Vagina (tissue), 2 donors: ENCODE measurements at regions not wholly inside any gene's neighbourhood (a gene's known extent, or its start where the extent isn't known, plus 50 kb on each side); places are given as distances from the start of the nearest gene placed in this dataset.

Experiments used
- DNase-seq, 2 donors: peaks; one replicate each; pipeline ENCODE4 v3.0.0-alpha.2; 2017; ENCODE audit errors: extremely low spot score in 2 of 2
- H3K27ac ChIP-seq: fragments of 200-600 bp; sonication (generic); one replicate; pipeline ENCODE4 v1.5.1; 2019
- H3K27me3 ChIP-seq: fragments of 200-600 bp; sonication (generic); one replicate; pipeline ENCODE4 v1.5.1; 2019
- H3K36me3 ChIP-seq, 2 donors: fragments of 200-600 bp; sonication (generic); one replicate each; pipeline ENCODE4 v1.5.1; 2017 to 2019
- H3K4me1 ChIP-seq: fragments of 200-600 bp; sonication (generic); one replicate; pipeline ENCODE4 v1.5.1; 2019
- H3K4me3 ChIP-seq, 2 donors: fragments of 200-600 bp; sonication (generic); 1 replicate in 1 of 2; 2 replicates in 1 of 2; pipeline ENCODE4 v1.5.1; 2016 to 2019
- H3K9me3 ChIP-seq: fragments of 200-600 bp; sonication (generic); one replicate; pipeline ENCODE4 v1.5.1; 2019
- CTCF ChIP-seq, 3 experiments: fragments of 450-650 bp in 2 of 3; fragments of 200-600 bp in 1 of 3; sonication (generic) in 1 of 3; IDR thresholded peaks; one replicate each; pipeline ENCODE4 v1.5.1; 2017 to 2019; ENCODE audit warnings: antibody characterized with exemption in 3 of 3, mild to moderate bottlenecking in 2 of 3, moderate library complexity in 2 of 3
- POLR2A ChIP-seq, 2 donors: fragments of 450-650 bp; IDR thresholded peaks; one replicate each; pipeline ENCODE4 v1.6.1; 2017; ENCODE audit warnings: antibody characterized with exemption in 2 of 2, mild to moderate bottlenecking in 2 of 2, moderate library complexity in 2 of 2
- POLR2AphosphoS5 ChIP-seq, 2 donors: sonication (generic); formaldehyde crosslinking; IDR thresholded peaks; one replicate each; pipeline ENCODE4 v1.9.0; 2017; ENCODE audit warnings: antibody characterized with exemption in 2 of 2, mild to moderate bottlenecking in 2 of 2, low read depth in 1 of 2; ENCODE audit not compliant: insufficient read depth in 1 of 2
- intact Hi-C: fragments of 100-400 bp; cut with DNase I; formaldehyde crosslinking; loops from one replicate; pipeline ENCODE4 v1.15.1; 2023

DNA sequence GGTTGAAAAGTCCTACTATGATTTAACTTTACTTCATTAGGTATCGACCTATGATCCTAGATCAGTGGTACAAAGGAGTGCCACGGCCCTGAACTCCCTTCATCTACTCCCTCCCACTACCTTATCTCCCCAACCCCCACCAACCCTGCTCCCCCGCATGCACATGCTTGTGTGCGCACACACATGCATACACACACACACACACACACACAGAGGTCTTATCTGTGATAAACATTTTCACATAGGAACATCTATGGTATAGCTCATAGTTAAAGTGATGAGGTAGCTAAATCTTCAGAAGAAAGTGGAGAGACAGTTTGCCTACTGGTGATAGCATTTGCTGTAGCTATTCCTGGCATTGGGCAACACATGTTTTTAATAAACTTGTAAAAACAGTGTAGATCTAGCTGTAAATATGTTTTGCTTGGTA lies 471.3 kb downstream of the ZEB2 start:
- intact Hi-C loops = no loop called here
- no peak overlapping the region for H3K27ac ChIP-seq
- no peaks in the 10 kb centered on the region for H3K36me3 ChIP-seq
- no peaks in the 10 kb centered on the region for H3K4me1 ChIP-seq
- no peaks in the 10 kb centered on the region for H3K9me3 ChIP-seq
- no peak for DNase-seq
- H3K27me3 ChIP-seq = no peaks in the 10 kb centered on the region
- TF ChIP-seq CTCF (IDR thresholded peaks at IDR 0.05) = no peak
- TF ChIP-seq POLR2AphosphoS5 (IDR thresholded peaks at IDR 0.05; ENCODE audit: insufficient read depth in 1 of 2, low read depth in 1 of 2) = no peak
- no peak for TF ChIP-seq POLR2A (IDR thresholded peaks at IDR 0.05)
- no peak overlapping the region for H3K4me3 ChIP-seq

DNA sequence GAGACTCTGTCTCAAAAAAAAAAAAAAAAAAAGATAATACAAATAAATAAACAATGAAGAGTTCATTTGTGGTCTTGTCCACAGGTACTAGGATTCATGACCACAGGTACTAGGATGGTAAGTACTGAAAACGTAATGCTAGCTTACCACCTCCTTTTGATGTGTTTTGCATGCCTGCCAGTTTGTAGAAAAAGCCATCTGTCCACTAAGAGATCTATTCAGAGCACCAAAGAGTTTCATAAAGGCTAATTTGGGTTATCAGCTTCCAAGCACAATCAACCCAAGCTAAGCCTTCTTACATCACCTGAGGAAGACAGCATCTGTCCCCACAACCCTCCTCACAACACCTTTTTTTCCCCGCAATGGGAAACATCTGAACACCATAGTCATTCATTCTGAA lies 477.2 kb downstream of the ZEB2 start:
- H3K27ac ChIP-seq = no peak overlapping the region
- H3K4me1 ChIP-seq = no peaks in the 10 kb centered on the region
- no peaks in the 10 kb centered on the region for H3K9me3 ChIP-seq
- no peaks in the 10 kb centered on the region for H3K36me3 ChIP-seq
- no peaks in the 10 kb centered on the region for H3K27me3 ChIP-seq
- intact Hi-C loops = no loop called here
- no peak for DNase-seq
- H3K4me3 ChIP-seq = no peak overlapping the region
- no peak for TF ChIP-seq POLR2AphosphoS5 (IDR thresholded peaks at IDR 0.05; ENCODE audit: insufficient read depth in 1 of 2, low read depth in 1 of 2)
- no peak for TF ChIP-seq POLR2A (IDR thresholded peaks at IDR 0.05)
- TF ChIP-seq CTCF (IDR thresholded peaks at IDR 0.05) = no peak

DNA sequence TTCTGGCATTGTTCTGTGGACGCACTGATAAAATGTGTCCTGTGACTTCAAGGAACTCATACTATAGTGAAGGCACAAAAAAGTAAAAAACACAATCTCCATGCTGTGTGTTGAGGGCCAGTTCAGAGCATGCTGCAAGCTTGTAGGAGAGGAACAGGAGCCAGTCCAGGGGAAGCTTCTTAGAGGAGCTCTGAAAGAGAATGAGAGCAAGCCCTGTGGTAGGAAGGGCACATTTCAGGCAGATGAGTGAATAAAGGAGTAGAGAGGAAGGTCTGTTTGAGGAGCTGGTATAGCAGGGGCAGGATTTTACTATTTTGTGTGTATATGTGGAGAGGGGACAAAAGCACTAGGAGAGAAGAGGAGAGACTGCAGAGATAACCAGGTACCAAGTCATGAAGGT lies 478.3 kb downstream of the ZEB2 start:
- no peak for DNase-seq
- no peaks in the 10 kb centered on the region for H3K36me3 ChIP-seq
- H3K4me3 ChIP-seq = no peak overlapping the region
- intact Hi-C loops = no loop called here
- H3K4me1 ChIP-seq = no peaks in the 10 kb centered on the region
- H3K27ac ChIP-seq = no peak overlapping the region
- H3K27me3 ChIP-seq = no peaks in the 10 kb centered on the region
- no peaks in the 10 kb centered on the region for H3K9me3 ChIP-seq
- TF ChIP-seq POLR2AphosphoS5 (IDR thresholded peaks at IDR 0.05; ENCODE audit: insufficient read depth in 1 of 2, low read depth in 1 of 2) = no peak
- no peak for TF ChIP-seq POLR2A (IDR thresholded peaks at IDR 0.05)
- no peak for TF ChIP-seq CTCF (IDR thresholded peaks at IDR 0.05)

GRCh38 chr2:144040834-144041233 lies 479.1 kb downstream of the ZEB2 start:
- Histone ChIP-seq H3K4me1 (no peaks in the 10 kb centered on the region), H3K27ac (no peak overlapping the region), H3K27me3 (no peaks in the 10 kb centered on the region), H3K4me3 (no peak overlapping the region), H3K9me3 (no peaks in the 10 kb centered on the region), H3K36me3 (no peaks in the 10 kb centered on the region)
- intact Hi-C loops = no loop called here
- TF ChIP-seq CTCF (IDR thresholded peaks at IDR 0.05) = no peak
- TF ChIP-seq POLR2AphosphoS5 (IDR thresholded peaks at IDR 0.05; ENCODE audit: insufficient read depth in 1 of 2, low read depth in 1 of 2) = no peak
- TF ChIP-seq POLR2A (IDR thresholded peaks at IDR 0.05) = no peak
- DNase-seq = no peak

GRCh38 chr2:144032566-144032965 lies 487.4 kb downstream of the ZEB2 start:
- no peaks in the 10 kb centered on the region for H3K9me3 ChIP-seq
- TF ChIP-seq CTCF (IDR thresholded peaks at IDR 0.05) (no peak), POLR2AphosphoS5 (IDR thresholded peaks at IDR 0.05; ENCODE audit: insufficient read depth in 1 of 2, low read depth in 1 of 2) (peak in 1 of 2 donors; percentile 15)
- H3K27me3 ChIP-seq = no peaks in the 10 kb centered on the region
- no peak overlapping the region for H3K4me3 ChIP-seq
- no peak overlapping the region for H3K27ac ChIP-seq
- H3K36me3 ChIP-seq = no peaks in the 10 kb centered on the region
- H3K4me1 ChIP-seq = no peaks in the 10 kb centered on the region
- no peak for DNase-seq
- intact Hi-C loops = no loop called here
